H9 (cell line): ENCODE measurements at regions not wholly inside any gene's neighbourhood (a gene's known extent, or its start where the extent isn't known, plus 50 kb on each side); places are given as distances from the start of the nearest gene placed in this dataset.

Source experiments
- DNase-seq: peaks from one replicate; pipeline ENCODE4 v3.0.0-alpha.2; 2017
- H2AFZ ChIP-seq: one replicate; pipeline ENCODE4 v1.6.1; 2013; ENCODE audit warnings: mild to moderate bottlenecking, low read length, control low read depth, moderate library complexity
- H2AK5ac ChIP-seq: 2 replicates; pipeline ENCODE4 v1.6.1; 2013; ENCODE audit warnings: low read length, control low read depth, mixed read lengths; ENCODE audit not compliant: insufficient read length
- H2BK120ac ChIP-seq: one replicate; pipeline ENCODE4 v1.6.1; 2013; ENCODE audit warnings: low read depth, mild to moderate bottlenecking, low read length, control low read depth, inconsistent platforms; ENCODE audit not compliant: poor library complexity, severe bottlenecking
- H2BK12ac ChIP-seq: 2 replicates; pipeline ENCODE4 v1.6.1; 2013; ENCODE audit warnings: low read length, control low read depth, mixed read lengths, low read depth; ENCODE audit not compliant: insufficient read length
- H2BK15ac ChIP-seq: 2 replicates; pipeline ENCODE4 v1.6.1; 2013; ENCODE audit warnings: low read depth, low read length, control low read depth
- H2BK20ac ChIP-seq: one replicate; pipeline ENCODE4 v1.6.1; 2013; ENCODE audit warnings: low read depth, mild to moderate bottlenecking, low read length, control low read depth, inconsistent platforms; ENCODE audit not compliant: poor library complexity, severe bottlenecking
- H2BK5ac ChIP-seq: 2 replicates; pipeline ENCODE4 v1.6.1; 2013; ENCODE audit warnings: low read length, control low read depth, mixed read lengths; ENCODE audit not compliant: insufficient read length
- H3K14ac ChIP-seq: 2 replicates; pipeline ENCODE4 v1.6.1; 2013; ENCODE audit warnings: low read length, control low read depth; ENCODE audit not compliant: insufficient read depth
- H3K18ac ChIP-seq: 2 replicates; pipeline ENCODE4 v1.6.1; 2013; ENCODE audit warnings: low read depth, mild to moderate bottlenecking, mixed read lengths, low read length, control low read depth; ENCODE audit not compliant: insufficient read length
- H3K23ac ChIP-seq: 2 replicates; pipeline ENCODE4 v1.6.1; 2013; ENCODE audit warnings: low read length, control low read depth, mixed read lengths, low read depth; ENCODE audit not compliant: insufficient read length
- H3K23me2 ChIP-seq: 2 replicates; pipeline ENCODE4 v1.6.1; 2013; ENCODE audit warnings: low read depth, mild to moderate bottlenecking, mixed read lengths, low read length, control low read depth; ENCODE audit not compliant: insufficient read length, poor library complexity, severe bottlenecking
- H3K27ac ChIP-seq: 2 replicates; pipeline ENCODE4 v1.5.1; 2013; ENCODE audit warnings: low read length, control low read depth, mixed read lengths, low read depth; ENCODE audit not compliant: insufficient read length
- H3K27me3 ChIP-seq: 2 replicates; pipeline ENCODE4 v1.6.1; 2013; ENCODE audit warnings: low read length, control low read depth, inconsistent platforms; ENCODE audit not compliant: insufficient read depth
- H3K4ac ChIP-seq: 2 replicates; pipeline ENCODE4 v1.6.1; 2013; ENCODE audit warnings: low read depth, mild to moderate bottlenecking, control low read depth, inconsistent platforms, low read length, moderate library complexity
- H3K4me1 ChIP-seq: 2 replicates; pipeline ENCODE4 v1.6.1; 2013; ENCODE audit warnings: low read length, control low read depth, inconsistent platforms; ENCODE audit not compliant: insufficient read depth
- H3K4me2 ChIP-seq: 2 replicates; pipeline ENCODE4 v1.6.1; 2013; ENCODE audit warnings: low read length, control low read depth, mixed read lengths; ENCODE audit not compliant: insufficient read length, insufficient read depth
- H3K56ac ChIP-seq: 2 replicates; pipeline ENCODE4 v1.6.1; 2013; ENCODE audit warnings: low read depth, mild to moderate bottlenecking, mixed read lengths, low read length, control low read depth; ENCODE audit not compliant: insufficient read length
- H3K79me1 ChIP-seq: 2 replicates; pipeline ENCODE4 v1.6.1; 2013; ENCODE audit warnings: low read depth, mild to moderate bottlenecking, moderate library complexity, low read length, control low read depth, inconsistent platforms; ENCODE audit not compliant: insufficient read depth, poor library complexity, severe bottlenecking
- H3K79me2 ChIP-seq: 2 replicates; pipeline ENCODE4 v1.6.1; 2013; ENCODE audit warnings: low read length, control low read depth, inconsistent platforms; ENCODE audit not compliant: insufficient read depth
- H3K9ac ChIP-seq: 2 replicates; pipeline ENCODE4 v1.6.1; 2013; ENCODE audit warnings: low read length, control low read depth, mixed read lengths; ENCODE audit not compliant: insufficient read length; ENCODE audit errors: extremely low read depth
- H3K9me3 ChIP-seq: one replicate; pipeline ENCODE4 v1.6.1; 2013; ENCODE audit warnings: low read depth, low read length, inconsistent platforms; ENCODE audit not compliant: control insufficient read depth
- H3T11ph ChIP-seq: one replicate; pipeline ENCODE4 v1.6.1; 2013; ENCODE audit warnings: mild to moderate bottlenecking, low read length, control low read depth, inconsistent platforms
- H4K20me1 ChIP-seq: one replicate; pipeline ENCODE4 v1.6.1; 2013; ENCODE audit not compliant: control insufficient read depth, insufficient read length, insufficient read depth
- H4K5ac ChIP-seq: 2 replicates; pipeline ENCODE4 v1.6.1; 2013; ENCODE audit warnings: low read depth, mild to moderate bottlenecking, mixed read lengths, low read length, control low read depth; ENCODE audit not compliant: insufficient read length
- H4K8ac ChIP-seq: replicated peaks from 2 replicates; pipeline ENCODE4 v1.6.1; 2013; ENCODE audit warnings: low read length, control low read depth, mixed read lengths, low read depth; ENCODE audit not compliant: insufficient read length
- H4K91ac ChIP-seq: 2 replicates; pipeline ENCODE4 v1.6.1; 2013; ENCODE audit warnings: low read depth, mild to moderate bottlenecking, moderate library complexity, mixed read lengths, low read length, control low read depth; ENCODE audit not compliant: insufficient read length
- H3K27ac Mint-ChIP-seq, 3 experiments: 2 replicates in 2 of 3; 3 replicates in 1 of 3; pipeline ENCODE4 v1.8.0; 2020 to 2021; ENCODE audit warnings: mixed read lengths in 3 of 3, mild to moderate bottlenecking in 1 of 3, moderate library complexity in 1 of 3
- H3K27me3 Mint-ChIP-seq: 2 replicates; pipeline ENCODE4 v1.8.0; 2021; ENCODE audit warnings: low read depth, mild to moderate bottlenecking, moderate library complexity, mixed read lengths
- H3K36me3 Mint-ChIP-seq, 3 experiments: 2 replicates in 2 of 3; 3 replicates in 1 of 3; pipeline ENCODE4 v1.8.0; 2020 to 2021; ENCODE audit warnings: low read depth in 3 of 3, mixed read lengths in 3 of 3; ENCODE audit not compliant: insufficient read depth in 1 of 3
- H3K4me1 Mint-ChIP-seq, 2 experiments: 2 replicates each; pipeline ENCODE4 v1.8.0; 2020; ENCODE audit warnings: mixed read lengths in 2 of 2
- H3K4me3 Mint-ChIP-seq, 2 experiments: 2 replicates in 1 of 2; 3 replicates in 1 of 2; pipeline ENCODE4 v1.8.0; 2020 to 2021; ENCODE audit warnings: mild to moderate bottlenecking in 2 of 2, mixed read lengths in 2 of 2, moderate library complexity in 1 of 2
- H3K9me3 Mint-ChIP-seq, 2 experiments: 2 replicates in 1 of 2; 3 replicates in 1 of 2; pipeline ENCODE4 v1.8.0; 2020; ENCODE audit warnings: mild to moderate bottlenecking in 2 of 2, mixed read lengths in 2 of 2, moderate library complexity in 1 of 2
- CTCF ChIP-seq: fragments of 200-600 bp; sonication (generic); conservative IDR thresholded peaks from 3 replicates; pipeline ENCODE4 v1.8.0; 2021; ENCODE audit warnings: antibody characterized with exemption, mild to moderate bottlenecking
- WGBS: extraction: QIAGEN DNeasy Blood & Tissue Kit; methylation state at CpG from one replicate; pipeline ENCODE4 v1.1.7; 2013; ENCODE audit warnings: missing lambda C conversion rate, low lambda C conversion rate, mixed read lengths; ENCODE audit not compliant: insufficient read length; ENCODE audit errors: extremely low coverage; 5-methylcytosine and 5-hydroxymethylcytosine counted together

- Histone ChIP-seq H4K91ac (no peak overlapping the region), H3K4ac (no peak overlapping the region), H3K27me3 (no peaks in the 10 kb centered on the region), H3K9me3 (peaks cover 15% of the 10 kb centered on the region), H4K8ac (no peak overlapping the region), H3K27ac (no peak overlapping the region), H4K5ac (no peak overlapping the region), H3K56ac (no peak overlapping the region), H3K18ac (no peak overlapping the region), H3K14ac (no peak overlapping the region), H3T11ph (no peak overlapping the region), H3K4me2 (no peak overlapping the region), H2BK12ac (no peak overlapping the region), H2BK20ac (no peak overlapping the region), H3K79me2 (no peaks in the 10 kb centered on the region), H3K79me1 (no peaks in the 10 kb centered on the region), H2AK5ac (no peak overlapping the region), H3K23ac (no peak overlapping the region), H2BK5ac (no peak overlapping the region), H2AFZ (no peak overlapping the region), H3K23me2 (no peaks in the 10 kb centered on the region), H3K4me1 (peaks cover 2% of the 10 kb centered on the region; the same call in 1 of the 2 replicates), H2BK120ac (no peak overlapping the region), H4K20me1 (no peaks in the 10 kb centered on the region), H3K9ac (no peak overlapping the region), H2BK15ac (no peak overlapping the region)
- Mint-ChIP-seq H3K36me3 (peaks cover 14 to 24% (median 24%) of the 10 kb centered on the region in 3 experiments), H3K9me3 (peaks cover 19 to 22% of the 10 kb centered on the region in 2 experiments), H3K27me3 (peaks cover 5% of the 10 kb centered on the region), H3K4me1 (peaks cover 13 to 22% of the 10 kb centered on the region in 2 experiments), H3K27ac (no peak overlapping the region), H3K4me3 (no peak overlapping the region)
- no peak for DNase-seq
- WGBS, result no CpG with 5 or more reads among the region's 4 CpGs
- no peak for TF ChIP-seq CTCF
Observed at GRCh38 chr2:174670446-174670845, 72.8 kb upstream of the WIPF1 start.
